SK-N-SH (cell line): ENCODE measurements at regions not wholly inside any gene's neighbourhood (a gene's known extent, or its start where the extent isn't known, plus 50 kb on each side); places are given as distances from the start of the nearest gene placed in this dataset.
A peak's percentile ranks its signal among the peaks of the same experiment; 100 is the strongest.

ENCODE experiments used
- CTCF ChIA-PET: fragments of 300-600, 350-600 bp; formaldehyde crosslinking; extraction: SDS; loops from one replicate; lab custom pipeline; 2021; lab: Yijun Ruan, JAX
- POLR2A ChIA-PET: fragments of 350-600 bp; sonication (Branson Sonifier 250); formaldehyde crosslinking; extraction: SDS; loops from one replicate; lab custom pipeline; 2020; ENCODE audit warnings: antibody characterized with exemption, inconsistent platforms; lab: Yijun Ruan, JAX
- DNase-seq: peaks from one replicate; pipeline ENCODE4 v3.0.0; 2012
- H2AFZ ChIP-seq: fragments of 200-600 bp; sonication (generic); 2 replicates; pipeline ENCODE4 v1.8.1; 2016; ENCODE audit warnings: antibody characterized with exemption, mild to moderate bottlenecking, low read depth
- H3F3A ChIP-seq: fragments of 200-600 bp; sonication (generic); replicated peaks from 2 replicates; pipeline ENCODE3; 2016; ENCODE audit warnings: antibody characterized with exemption, mild to moderate bottlenecking; ENCODE audit not compliant: insufficient read depth
- H3K27ac ChIP-seq, 2 experiments: fragments of 200-500 bp in 1 of 2; fragments of 200-600 bp in 1 of 2; sonication (Bioruptor generic) in 1 of 2; sonication (generic), shearing (Covaris generic) in 1 of 2; 2 replicates each; pipeline versions ENCODE4 v1.5.1 to v1.6.1; 2014 to 2016; ENCODE audit warnings: low read depth in 2 of 2, inconsistent platforms in 1 of 2, low read length in 1 of 2, mild to moderate bottlenecking in 1 of 2, mixed read lengths in 1 of 2
- H3K27me3 ChIP-seq: fragments of 200-600 bp; sonication (generic), shearing (Covaris generic); 2 replicates; pipeline ENCODE4 v1.6.1; 2016; ENCODE audit warnings: mixed run types; ENCODE audit not compliant: insufficient read depth
- H3K36me3 ChIP-seq, 2 experiments: fragments of 200-500 bp in 1 of 2; fragments of 200-600 bp in 1 of 2; sonication (Bioruptor generic) in 1 of 2; sonication (generic) in 1 of 2; replicated peaks in 1 of 2; 2 replicates each; pipeline versions ENCODE3 to v1.5.1; 2014 to 2016; ENCODE audit warnings: low read length in 1 of 2, mild to moderate bottlenecking in 1 of 2; ENCODE audit not compliant: insufficient read depth in 2 of 2, control insufficient read depth in 1 of 2
- H3K4me1 ChIP-seq, 2 experiments: fragments of 200-500 bp in 1 of 2; fragments of 200-600 bp in 1 of 2; sonication (Bioruptor generic) in 1 of 2; sonication (generic), shearing (Covaris generic) in 1 of 2; 2 replicates each; pipeline versions ENCODE4 v1.5.1 to v1.6.1; 2014 to 2016; ENCODE audit warnings: low read depth in 1 of 2, low read length in 1 of 2, mixed run types in 1 of 2; ENCODE audit not compliant: insufficient read depth in 2 of 2, control insufficient read depth in 1 of 2
- H3K4me2 ChIP-seq: fragments of 200-600 bp; sonication (generic), shearing (Covaris generic); 2 replicates; pipeline ENCODE4 v1.6.1; 2017; ENCODE audit warnings: mixed run types
- H3K4me3 ChIP-seq, 2 experiments: fragments of 200-500 bp in 1 of 2; fragments of 200-600 bp in 1 of 2; sonication (Bioruptor generic) in 1 of 2; sonication (generic), shearing (Covaris generic) in 1 of 2; 2 replicates each; pipeline versions ENCODE4 v1.5.1 to v1.8.1; 2014 to 2016; ENCODE audit warnings: low read depth in 2 of 2, inconsistent platforms in 1 of 2, low read length in 1 of 2, mild to moderate bottlenecking in 1 of 2, mixed read lengths in 1 of 2, moderate library complexity in 1 of 2
- H3K79me2 ChIP-seq: fragments of 200-600 bp; sonication (generic); 2 replicates; pipeline ENCODE4 v1.8.1; 2017; ENCODE audit warnings: mild to moderate bottlenecking; ENCODE audit not compliant: insufficient read depth
- H3K9ac ChIP-seq: fragments of 200-600 bp; sonication (generic); 2 replicates; pipeline ENCODE4 v1.6.1; 2017; ENCODE audit warnings: mixed run types
- H3K9me2 ChIP-seq: fragments of 200-600 bp; sonication (generic); 2 replicates; pipeline ENCODE4 v1.6.1; 2017; ENCODE audit warnings: mixed run types
- H3K9me3 ChIP-seq: fragments of 200-600 bp; sonication (generic); 2 replicates; pipeline ENCODE4 v1.6.1; 2017; ENCODE audit warnings: mixed run types, mild to moderate bottlenecking, moderate library complexity
- H4K20me1 ChIP-seq: fragments of 200-600 bp; sonication (generic); 2 replicates; pipeline ENCODE4 v1.6.1; 2017; ENCODE audit warnings: mild to moderate bottlenecking, mixed run types; ENCODE audit not compliant: insufficient read depth
- CHD2 ChIP-seq: fragments of 150-350 bp; IDR thresholded peaks from 2 replicates; pipeline ENCODE4 v1.6.1; 2018; ENCODE audit warnings: low read length; ENCODE audit not compliant: partially characterized antibody
- ELF1 ChIP-seq: IDR thresholded peaks from 2 replicates; pipeline ENCODE4 v1.4.0; 2012
- FOXJ3 ChIP-seq: sonication (generic); formaldehyde crosslinking; IDR thresholded peaks from 2 replicates; pipeline ENCODE4 v1.5.1; 2020; ENCODE audit warnings: mild to moderate bottlenecking, missing genetic modification reagents
- GABPA ChIP-seq: IDR thresholded peaks from 2 replicates; pipeline ENCODE4 v1.4.0; 2012; ENCODE audit warnings: low read depth, mild to moderate bottlenecking
- GATA2 ChIP-seq: sonication (generic); formaldehyde crosslinking; IDR thresholded peaks from 2 replicates; pipeline ENCODE4 v1.5.0; 2020; ENCODE audit warnings: mild to moderate bottlenecking, missing genetic modification reagents
- JUND ChIP-seq: IDR thresholded peaks from 2 replicates; pipeline ENCODE4 v1.4.0; 2012
- MXI1 ChIP-seq: IDR thresholded peaks from 2 replicates; pipeline ENCODE4 v1.6.1; 2012; ENCODE audit warnings: mild to moderate bottlenecking, low read depth, low read length, improper control_type of control experiment
- NRF1 ChIP-seq: IDR thresholded peaks from 2 replicates; pipeline ENCODE4 v1.6.1; 2012; ENCODE audit warnings: low read depth, mild to moderate bottlenecking, low read length
- TEAD4 ChIP-seq: IDR thresholded peaks from 2 replicates; pipeline ENCODE4 v1.4.0; 2012; ENCODE audit warnings: mild to moderate bottlenecking, borderline replicate concordance; ENCODE audit not compliant: insufficient read depth
- YY1 ChIP-seq: IDR thresholded peaks from 2 replicates; pipeline ENCODE4 v1.4.0; 2012; ENCODE audit warnings: low read depth, mild to moderate bottlenecking
- ZBTB33 ChIP-seq: IDR thresholded peaks from 2 replicates; pipeline ENCODE4 v1.4.0; 2012; ENCODE audit warnings: low read depth, borderline replicate concordance
- WGBS: methylation state at CpG from one replicate; pipeline ENCODE4 v1.1.6; 2017; ENCODE audit warnings: low lambda C conversion rate; 5-methylcytosine and 5-hydroxymethylcytosine counted together
- TF ChIP-seq, protein P1 (sequence below): IDR thresholded peaks from 2 replicates; pipeline ENCODE4 v1.4.0; 2012; ENCODE audit warnings: low read depth
- TF ChIP-seq, protein P2 (sequence below): IDR thresholded peaks from 2 replicates; pipeline ENCODE4; 2012
- TF ChIP-seq, protein P3 (sequence below): fragments of 150-350 bp; IDR thresholded peaks from 2 replicates; pipeline ENCODE4 v1.6.1; 2016; ENCODE audit warnings: mild to moderate bottlenecking, low read depth, low read length

DNA sequence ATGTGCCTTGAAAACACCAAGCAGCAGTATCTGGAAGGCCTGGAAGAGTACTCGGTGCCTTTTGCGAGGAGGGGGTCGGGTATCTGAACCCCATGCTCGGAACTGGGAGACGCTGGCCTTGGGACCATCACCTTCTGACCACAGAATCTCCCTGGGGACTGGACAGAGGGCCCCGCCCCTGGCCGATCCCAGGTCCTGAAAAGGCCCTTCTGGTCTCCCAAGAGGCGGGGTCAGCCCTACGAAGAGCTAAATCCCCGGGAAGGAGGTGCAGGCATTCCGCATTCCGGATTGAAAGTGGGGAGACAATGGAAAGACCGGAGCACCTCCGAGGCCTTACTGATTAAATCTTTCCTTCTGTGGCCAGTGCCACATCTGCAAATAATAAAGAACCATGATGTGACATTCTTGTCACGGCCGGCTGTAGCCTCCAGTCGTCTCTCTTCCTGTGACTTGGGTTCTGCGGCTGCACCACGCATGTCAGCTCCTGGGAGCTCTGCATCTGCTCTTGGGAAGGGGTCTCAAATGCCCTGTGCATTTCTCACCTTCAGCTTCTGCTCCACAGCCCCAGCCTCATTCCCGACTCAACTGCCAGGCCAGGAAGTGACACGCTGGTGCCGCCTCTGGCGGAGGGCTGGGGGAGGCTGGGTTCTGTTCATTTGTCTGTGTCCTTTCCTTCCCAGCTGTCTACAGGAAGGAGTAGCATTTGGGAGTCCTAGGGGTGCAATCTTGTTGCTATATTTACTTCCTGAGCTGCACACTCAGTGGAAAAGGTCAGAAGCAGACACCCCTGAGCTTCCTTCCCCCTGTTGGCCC, 173.5 kb downstream of the KLF13 start:
- no peak for TF ChIP-seq ZBTB33
- TF ChIP-seq GATA2 (CRISPR knock-in tag), result 0 out of 2 replicates have a peak, but pooled peaks have one; percentile 32
- no peak for TF ChIP-seq JUND
- no peak for TF ChIP-seq ELF1
- no peaks in the 10 kb centered on the region for H3K9me3 ChIP-seq
- H3K4me3 ChIP-seq, result no peak overlapping the region
- no peaks in the 10 kb centered on the region for H3F3A ChIP-seq
- H3K4me1 ChIP-seq, result peaks cover 0 to 21% of the 10 kb centered on the region in 2 experiments; a peak in 2 of 4 replicates
- no peaks in the 10 kb centered on the region for H3K27me3 ChIP-seq
- no peaks in the 10 kb centered on the region for H3K9me2 ChIP-seq
- DNase-seq, result peak; percentile 58
- ChIA-PET POLR2A (no interaction called here), CTCF (interaction anchor here (0.5 to 3.7 kb wide), 6 partner anchors 9 to 649 kb away, joined by 3 to 26 read pairs (median 6); no protein-coding TSS in a partner anchor)
- H2AFZ ChIP-seq, result no peak overlapping the region
- H3K27ac ChIP-seq, result peak overlapping the region in 1 of 2 experiments; percentile 48; a peak in 2 of 4 replicates
- no peak overlapping the region for H3K9ac ChIP-seq
- H3K36me3 ChIP-seq, result no peaks in the 10 kb centered on the region
- no peak overlapping the region for H3K4me2 ChIP-seq
- 54% methylated on average over 20 of the region's 23 CpGs for WGBS
- no peaks in the 10 kb centered on the region for H4K20me1 ChIP-seq
- H3K79me2 ChIP-seq, result no peaks in the 10 kb centered on the region

DNA sequence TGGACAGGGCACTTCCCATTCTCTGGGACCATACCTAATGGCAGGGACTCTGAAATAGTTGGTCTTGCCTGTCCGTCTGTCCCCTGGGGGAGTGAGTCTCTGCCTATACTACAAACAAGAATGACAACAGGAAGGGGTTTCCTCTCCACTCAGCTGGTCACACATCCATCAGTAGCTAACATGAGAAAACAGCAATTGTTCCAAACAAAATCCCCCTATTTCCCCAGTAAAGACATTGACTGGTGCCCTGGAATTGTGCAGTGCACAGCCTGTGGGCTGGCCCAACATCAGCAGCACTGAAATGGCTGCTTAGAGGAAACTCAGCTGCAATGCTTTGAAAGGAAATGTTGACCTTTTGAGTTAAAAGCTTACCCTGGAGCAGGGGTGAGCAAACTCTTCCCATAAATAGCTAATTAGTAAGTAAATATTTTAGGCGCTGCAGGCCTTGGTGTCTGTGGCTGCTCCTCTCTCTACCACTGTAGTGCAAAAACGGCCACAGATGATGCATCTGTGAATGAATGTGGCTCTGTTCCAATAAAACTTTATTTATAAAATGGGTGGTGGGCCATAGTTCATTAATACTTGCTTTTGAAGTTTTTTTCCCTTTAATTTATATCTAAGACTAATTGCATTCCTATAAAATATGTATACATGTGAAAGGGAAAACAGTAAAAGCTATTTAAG, 174.3 kb downstream of the KLF13 start:
- H3K27me3 ChIP-seq, result no peaks in the 10 kb centered on the region
- ChIA-PET CTCF (interaction anchor here (0.5 to 3.7 kb wide), 6 partner anchors 10 to 649 kb away, joined by 3 to 26 read pairs (median 6); no protein-coding TSS in a partner anchor), POLR2A (no interaction called here)
- DNase-seq, result no peak
- 57% methylated on average over 3 of the region's 3 CpGs for WGBS
- no peak overlapping the region for H3K4me2 ChIP-seq
- no peak overlapping the region for H3K4me3 ChIP-seq
- no peaks in the 10 kb centered on the region for H3F3A ChIP-seq
- no peak overlapping the region for H3K9ac ChIP-seq
- no peaks in the 10 kb centered on the region for H3K9me3 ChIP-seq
- H3K4me1 ChIP-seq, result peaks cover 0 to 21% of the 10 kb centered on the region in 2 experiments; a peak in 2 of 4 replicates
- H2AFZ ChIP-seq, result no peak overlapping the region
- peak overlapping the region in 1 of 2 experiments; percentile 48; a peak in 2 of 4 replicates for H3K27ac ChIP-seq
- no peaks in the 10 kb centered on the region for H3K9me2 ChIP-seq
- no peaks in the 10 kb centered on the region for H3K36me3 ChIP-seq
- H4K20me1 ChIP-seq, result no peaks in the 10 kb centered on the region
- no peaks in the 10 kb centered on the region for H3K79me2 ChIP-seq
- no peak for TF ChIP-seq GABPA
- TF ChIP-seq, protein P1, sequence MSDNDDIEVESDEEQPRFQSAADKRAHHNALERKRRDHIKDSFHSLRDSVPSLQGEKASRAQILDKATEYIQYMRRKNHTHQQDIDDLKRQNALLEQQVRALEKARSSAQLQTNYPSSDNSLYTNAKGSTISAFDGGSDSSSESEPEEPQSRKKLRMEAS, result no peak
- TF ChIP-seq NRF1, result no peak
- no peak for TF ChIP-seq ZBTB33
- TF ChIP-seq TEAD4, result no peak
- no peak for TF ChIP-seq YY1
- TF ChIP-seq, protein P2, sequence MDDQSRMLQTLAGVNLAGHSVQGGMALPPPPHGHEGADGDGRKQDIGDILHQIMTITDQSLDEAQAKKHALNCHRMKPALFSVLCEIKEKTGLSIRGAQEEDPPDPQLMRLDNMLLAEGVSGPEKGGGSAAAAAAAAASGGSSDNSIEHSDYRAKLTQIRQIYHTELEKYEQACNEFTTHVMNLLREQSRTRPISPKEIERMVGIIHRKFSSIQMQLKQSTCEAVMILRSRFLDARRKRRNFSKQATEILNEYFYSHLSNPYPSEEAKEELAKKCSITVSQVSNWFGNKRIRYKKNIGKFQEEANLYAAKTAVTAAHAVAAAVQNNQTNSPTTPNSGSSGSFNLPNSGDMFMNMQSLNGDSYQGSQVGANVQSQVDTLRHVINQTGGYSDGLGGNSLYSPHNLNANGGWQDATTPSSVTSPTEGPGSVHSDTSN, result no peak
- TF ChIP-seq, protein P3, sequence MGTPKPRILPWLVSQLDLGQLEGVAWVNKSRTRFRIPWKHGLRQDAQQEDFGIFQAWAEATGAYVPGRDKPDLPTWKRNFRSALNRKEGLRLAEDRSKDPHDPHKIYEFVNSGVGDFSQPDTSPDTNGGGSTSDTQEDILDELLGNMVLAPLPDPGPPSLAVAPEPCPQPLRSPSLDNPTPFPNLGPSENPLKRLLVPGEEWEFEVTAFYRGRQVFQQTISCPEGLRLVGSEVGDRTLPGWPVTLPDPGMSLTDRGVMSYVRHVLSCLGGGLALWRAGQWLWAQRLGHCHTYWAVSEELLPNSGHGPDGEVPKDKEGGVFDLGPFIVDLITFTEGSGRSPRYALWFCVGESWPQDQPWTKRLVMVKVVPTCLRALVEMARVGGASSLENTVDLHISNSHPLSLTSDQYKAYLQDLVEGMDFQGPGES, result no peak
- no peak for TF ChIP-seq MXI1
- no peak for TF ChIP-seq CHD2
- TF ChIP-seq FOXJ3 (CRISPR knock-in tag), result no peak
